ENCODE measurements at regions not wholly inside any gene's neighbourhood (a gene's known extent, or its start where the extent isn't known, plus 50 kb on each side); places are given as distances from the start of the nearest gene placed in this dataset.

DNA sequence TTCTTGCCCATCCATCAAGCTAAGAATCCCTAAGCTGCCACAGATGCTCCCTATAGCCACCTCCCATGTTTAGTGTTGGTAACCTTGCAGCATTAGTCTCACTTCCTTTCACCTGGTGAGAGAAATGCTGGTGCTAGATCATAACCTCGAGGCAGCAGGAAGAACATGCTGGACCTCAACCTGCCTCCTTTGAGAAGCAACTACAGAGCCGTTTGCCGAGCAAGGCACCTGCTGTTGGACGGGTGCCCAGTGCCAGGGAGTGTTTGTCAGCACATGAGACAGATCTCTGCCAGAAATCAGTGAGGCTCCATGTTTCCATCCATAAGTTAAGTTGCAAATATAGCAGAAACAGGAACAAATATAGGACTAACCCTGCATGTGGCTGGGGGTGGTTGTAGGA, 955.7 kb downstream of the TUSC7 start:
- H3K4me3 Mint-ChIP-seq, result no peak overlapping the region
- H3K9me3 Mint-ChIP-seq (ENCODE audit: insufficient read depth), result no peaks in the 10 kb centered on the region
- H3K27ac Mint-ChIP-seq, result no peak overlapping the region
- ChIA-PET POLR2A (no interaction called here), CTCF (no interaction called here)
- H3K36me3 Mint-ChIP-seq (ENCODE audit: low read depth), result no peaks in the 10 kb centered on the region
- ATAC-seq, result no peak
- H3K4me1 Mint-ChIP-seq (ENCODE audit: low read depth), result no peaks in the 10 kb centered on the region
- H3K27me3 Mint-ChIP-seq (ENCODE audit: low read depth), result no peaks in the 10 kb centered on the region
- no peak for DNase-seq

DNA sequence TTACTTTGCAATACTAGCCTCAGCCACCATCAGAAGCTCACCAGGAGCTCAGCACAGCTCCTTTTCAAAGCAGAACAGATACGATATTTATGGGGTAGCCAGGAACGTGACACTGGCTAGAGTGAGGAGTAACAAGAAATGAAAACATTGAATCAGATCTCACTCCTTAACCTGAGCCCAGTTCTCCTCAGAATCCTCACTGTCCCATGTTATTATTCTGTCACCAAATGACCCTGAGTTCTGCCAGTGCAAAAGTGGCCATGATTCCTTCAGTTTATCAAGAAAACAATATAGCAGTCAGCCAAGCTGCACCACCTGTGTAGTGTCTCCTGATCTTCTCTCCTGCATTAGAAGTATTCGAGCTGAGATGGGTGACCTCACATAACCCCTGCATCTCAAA, 956.7 kb downstream of the TUSC7 start:
- CTCF ChIA-PET, result no interaction called here
- H3K27me3 Mint-ChIP-seq (ENCODE audit: low read depth), result no peaks in the 10 kb centered on the region
- no peak overlapping the region for H3K27ac Mint-ChIP-seq
- no peak for DNase-seq
- no peaks in the 10 kb centered on the region for H3K4me1 Mint-ChIP-seq (ENCODE audit: low read depth)
- H3K36me3 Mint-ChIP-seq (ENCODE audit: low read depth), result no peaks in the 10 kb centered on the region
- H3K9me3 Mint-ChIP-seq (ENCODE audit: insufficient read depth), result no peaks in the 10 kb centered on the region
- POLR2A ChIA-PET, result no interaction called here
- no peak for ATAC-seq
- H3K4me3 Mint-ChIP-seq, result no peak overlapping the region

DNA sequence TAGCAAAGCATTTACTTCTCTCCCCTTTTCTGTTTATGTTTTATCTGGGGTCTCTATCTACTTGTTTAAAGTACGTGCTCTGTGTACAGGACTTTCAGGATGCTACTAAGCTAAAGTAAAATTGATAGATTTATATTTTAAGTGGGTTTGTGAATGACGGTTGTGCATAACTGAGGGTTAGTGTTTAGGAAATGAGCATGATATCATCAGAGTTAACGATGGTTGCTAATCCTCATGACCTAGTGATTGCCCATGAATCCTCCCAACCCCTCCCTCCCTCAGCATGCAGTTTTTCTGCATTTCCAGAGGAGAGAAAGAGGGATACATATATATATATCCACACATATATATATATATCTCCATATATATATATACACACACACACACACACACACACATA, 957.2 kb downstream of the TUSC7 start:
- no peak for DNase-seq
- no peaks in the 10 kb centered on the region for H3K36me3 Mint-ChIP-seq (ENCODE audit: low read depth)
- no peaks in the 10 kb centered on the region for H3K9me3 Mint-ChIP-seq (ENCODE audit: insufficient read depth)
- no peaks in the 10 kb centered on the region for H3K4me1 Mint-ChIP-seq (ENCODE audit: low read depth)
- no peak overlapping the region for H3K27ac Mint-ChIP-seq
- ChIA-PET CTCF (no interaction called here), POLR2A (no interaction called here)
- no peaks in the 10 kb centered on the region for H3K27me3 Mint-ChIP-seq (ENCODE audit: low read depth)
- no peak overlapping the region for H3K4me3 Mint-ChIP-seq
- no peak for ATAC-seq

DNA sequence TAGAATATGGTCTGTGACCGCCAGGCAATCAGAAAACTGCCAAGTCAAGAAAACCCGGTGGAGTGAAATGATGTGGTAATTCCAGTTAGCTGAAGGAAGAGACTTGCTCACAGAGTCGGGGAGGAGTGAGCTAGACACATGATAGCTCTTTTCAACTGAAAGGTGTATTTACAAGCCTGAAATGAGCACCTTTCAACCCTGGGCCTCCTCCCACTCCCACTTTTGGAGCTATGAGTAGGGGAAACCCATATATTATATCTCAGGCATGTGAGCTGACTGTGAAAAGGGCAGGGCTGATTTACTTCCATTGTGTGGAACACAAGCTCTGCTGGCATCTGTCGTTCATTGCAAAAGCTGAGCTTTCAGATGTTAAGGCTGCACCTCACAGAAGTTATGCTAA, 960.2 kb downstream of the TUSC7 start:
- no peaks in the 10 kb centered on the region for H3K27me3 Mint-ChIP-seq (ENCODE audit: low read depth)
- ChIA-PET CTCF (interaction anchor here (0.6 kb wide), 1 partner anchor 15 kb away, joined by 3 read pairs; no protein-coding TSS in a partner anchor), POLR2A (no interaction called here)
- no peaks in the 10 kb centered on the region for H3K4me1 Mint-ChIP-seq (ENCODE audit: low read depth)
- H3K27ac Mint-ChIP-seq, result no peak overlapping the region
- no peaks in the 10 kb centered on the region for H3K9me3 Mint-ChIP-seq (ENCODE audit: insufficient read depth)
- H3K36me3 Mint-ChIP-seq (ENCODE audit: low read depth), result no peaks in the 10 kb centered on the region
- DNase-seq, result no peak
- H3K4me3 Mint-ChIP-seq, result no peak overlapping the region
- no peak for ATAC-seq

DNA sequence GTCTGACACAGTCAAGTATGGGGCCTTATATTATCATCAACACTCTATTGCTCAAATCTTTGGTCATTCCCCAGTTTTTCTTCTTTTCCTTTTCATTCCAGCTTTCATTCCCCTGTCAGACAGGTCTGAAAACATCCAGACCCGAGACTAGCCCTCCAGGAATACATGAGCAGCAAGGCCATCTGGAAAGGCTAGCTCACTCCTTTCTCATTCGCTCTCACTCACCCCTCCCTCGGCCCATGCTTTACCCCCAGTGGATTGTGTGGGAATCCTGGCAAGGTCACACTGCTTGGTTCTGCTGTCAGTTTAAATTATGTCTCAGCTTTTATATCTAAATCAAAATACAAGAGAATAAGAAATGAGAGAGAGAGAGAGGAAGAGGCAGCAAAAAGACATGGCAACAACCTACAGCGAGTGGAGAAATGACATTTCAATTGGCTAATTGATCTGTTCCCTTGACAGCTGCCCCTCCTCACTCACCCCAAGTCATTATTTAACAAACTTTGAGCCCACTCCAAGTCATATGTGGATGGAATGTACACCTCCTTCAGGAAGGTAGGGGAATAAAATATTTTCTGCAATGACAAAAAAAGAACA, 962.2 kb downstream of the TUSC7 start:
- Mint-ChIP-seq H3K4me3 (no peak overlapping the region), H3K4me1 (ENCODE audit: low read depth) (no peaks in the 10 kb centered on the region), H3K27me3 (ENCODE audit: low read depth) (no peaks in the 10 kb centered on the region), H3K9me3 (ENCODE audit: insufficient read depth) (no peaks in the 10 kb centered on the region), H3K27ac (no peak overlapping the region), H3K36me3 (ENCODE audit: low read depth) (no peaks in the 10 kb centered on the region)
- DNase-seq (no peak), ATAC-seq (no peak)
- ChIA-PET POLR2A (no interaction called here), CTCF (no interaction called here)

DNA sequence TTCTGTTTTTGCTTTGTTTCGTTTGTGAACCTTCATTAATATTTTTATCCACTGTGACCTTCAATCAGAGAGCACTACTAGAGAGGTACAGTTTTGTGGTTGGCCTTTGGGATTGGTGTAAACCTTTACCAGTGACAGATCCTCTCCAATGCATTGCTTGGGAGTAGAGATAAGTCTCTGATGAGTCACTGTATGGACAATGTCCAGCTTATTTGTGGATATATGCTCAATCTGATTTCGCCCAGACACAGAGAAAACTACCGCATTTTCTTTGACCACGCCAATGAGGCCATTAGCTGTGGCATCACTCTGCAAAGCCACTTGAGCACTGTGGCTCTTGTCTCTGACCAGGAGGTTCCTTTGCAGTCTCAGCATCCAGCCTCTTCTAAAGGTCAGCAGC, 964.7 kb downstream of the TUSC7 start:
- ChIA-PET CTCF (no interaction called here), POLR2A (no interaction called here)
- Mint-ChIP-seq H3K4me1 (ENCODE audit: low read depth) (no peaks in the 10 kb centered on the region), H3K4me3 (no peak overlapping the region), H3K9me3 (ENCODE audit: insufficient read depth) (no peaks in the 10 kb centered on the region), H3K36me3 (ENCODE audit: low read depth) (no peaks in the 10 kb centered on the region), H3K27me3 (ENCODE audit: low read depth) (no peaks in the 10 kb centered on the region), H3K27ac (no peak overlapping the region)
- no peak for ATAC-seq
- no peak for DNase-seq

DNA sequence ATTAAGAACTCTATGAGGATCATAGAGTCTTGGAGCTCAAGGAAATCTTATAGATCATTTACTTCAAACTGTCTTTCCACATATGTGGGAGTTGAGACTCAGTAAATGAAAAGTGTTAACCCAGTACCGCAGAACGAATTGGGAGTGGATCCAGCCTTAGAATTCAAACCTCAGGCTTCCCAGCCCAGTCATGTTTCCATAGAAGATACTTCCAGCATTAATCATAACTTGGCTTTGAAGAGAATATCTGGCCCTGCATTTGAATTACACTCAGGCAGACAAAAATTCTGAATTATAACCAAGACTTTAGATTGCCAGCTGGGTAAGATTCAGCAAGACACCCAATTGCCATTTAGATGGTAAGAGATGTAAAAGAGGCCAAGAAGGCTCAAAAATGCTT, 972.0 kb downstream of the TUSC7 start:
- Mint-ChIP-seq H3K4me1 (ENCODE audit: low read depth) (no peaks in the 10 kb centered on the region), H3K9me3 (ENCODE audit: insufficient read depth) (no peaks in the 10 kb centered on the region), H3K27ac (no peak overlapping the region), H3K36me3 (ENCODE audit: low read depth) (no peaks in the 10 kb centered on the region), H3K27me3 (ENCODE audit: low read depth) (no peaks in the 10 kb centered on the region), H3K4me3 (no peak overlapping the region)
- ATAC-seq, result no peak
- POLR2A ChIA-PET, result no interaction called here
- no peak for DNase-seq
- CTCF ChIA-PET, result no interaction called here

DNA sequence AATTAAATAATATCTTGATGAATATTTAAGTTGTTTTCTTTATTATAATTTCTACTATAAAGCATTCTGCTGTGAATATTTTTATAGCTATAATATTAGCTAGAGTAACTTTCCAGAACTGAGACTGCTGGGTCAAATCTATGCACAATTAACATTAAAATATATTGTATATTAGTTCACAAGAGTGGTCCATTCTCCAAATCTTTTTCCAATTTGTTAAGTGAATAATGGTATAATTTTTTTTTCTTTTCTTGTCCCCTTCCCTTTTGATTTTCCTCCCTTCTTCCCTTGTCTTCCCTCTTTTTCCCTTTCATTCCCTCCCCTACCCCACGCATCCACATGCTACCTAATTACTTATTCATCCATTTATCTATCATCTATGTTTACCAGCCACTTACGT, 977.5 kb downstream of the TUSC7 start:
- DNase-seq (no peak), ATAC-seq (no peak)
- Mint-ChIP-seq H3K36me3 (ENCODE audit: low read depth) (no peaks in the 10 kb centered on the region), H3K9me3 (ENCODE audit: insufficient read depth) (no peaks in the 10 kb centered on the region), H3K4me1 (ENCODE audit: low read depth) (no peaks in the 10 kb centered on the region), H3K27me3 (ENCODE audit: low read depth) (no peaks in the 10 kb centered on the region), H3K4me3 (no peak overlapping the region), H3K27ac (no peak overlapping the region)
- CTCF ChIA-PET, result no interaction called here
- POLR2A ChIA-PET, result no interaction called here

DNA sequence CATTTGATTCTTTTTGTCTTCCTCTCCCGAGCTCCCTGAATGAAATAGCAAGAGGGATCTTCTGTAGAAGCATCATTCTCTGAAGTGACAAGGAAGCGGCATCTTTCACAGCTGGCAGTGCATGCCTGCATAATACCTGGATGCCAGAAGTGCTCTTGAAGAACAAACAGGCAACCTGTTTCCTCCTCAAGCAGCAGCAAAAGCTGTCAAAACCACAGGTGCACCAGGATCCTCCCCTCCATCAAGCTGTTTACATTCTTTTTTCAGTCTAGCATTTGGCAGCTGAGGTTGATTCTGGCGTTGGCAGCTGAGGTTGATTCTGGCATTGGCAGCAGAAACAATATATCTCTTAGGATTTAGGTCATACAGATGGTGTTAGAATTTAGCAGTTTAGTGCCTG, 979.0 kb downstream of the TUSC7 start:
- Mint-ChIP-seq H3K27ac (no peak overlapping the region), H3K9me3 (ENCODE audit: insufficient read depth) (no peaks in the 10 kb centered on the region), H3K4me3 (no peak overlapping the region), H3K4me1 (ENCODE audit: low read depth) (no peaks in the 10 kb centered on the region), H3K36me3 (ENCODE audit: low read depth) (no peaks in the 10 kb centered on the region), H3K27me3 (ENCODE audit: low read depth) (no peaks in the 10 kb centered on the region)
- no peak for ATAC-seq
- DNase-seq, result no peak
- ChIA-PET POLR2A (no interaction called here), CTCF (no interaction called here)

DNA sequence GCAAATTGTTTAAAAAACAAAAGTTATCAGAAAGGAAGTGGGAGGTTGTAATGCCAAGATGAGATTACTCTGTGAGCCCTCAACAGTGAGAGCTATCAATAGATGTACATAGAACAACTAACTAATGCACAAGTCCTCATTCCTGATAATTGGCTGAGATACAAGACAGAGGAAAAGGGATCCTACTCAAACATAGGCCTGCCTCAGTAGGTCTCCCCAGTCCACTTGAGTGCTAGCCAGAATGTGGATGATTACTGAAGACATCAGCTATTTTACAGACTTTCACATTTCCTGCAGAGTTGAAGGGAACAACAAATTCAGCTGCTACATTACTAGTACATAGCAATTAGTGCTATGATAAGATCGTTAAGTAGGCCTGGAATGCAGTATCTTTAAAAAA, 981.9 kb downstream of the TUSC7 start:
- H3K9me3 Mint-ChIP-seq (ENCODE audit: insufficient read depth), result no peaks in the 10 kb centered on the region
- H3K4me3 Mint-ChIP-seq, result no peak overlapping the region
- DNase-seq, result no peak
- no peaks in the 10 kb centered on the region for H3K4me1 Mint-ChIP-seq (ENCODE audit: low read depth)
- ChIA-PET CTCF (no interaction called here), POLR2A (no interaction called here)
- ATAC-seq, result no peak
- H3K27me3 Mint-ChIP-seq (ENCODE audit: low read depth), result no peaks in the 10 kb centered on the region
- H3K27ac Mint-ChIP-seq, result no peak overlapping the region
- H3K36me3 Mint-ChIP-seq (ENCODE audit: low read depth), result no peaks in the 10 kb centered on the region

DNA sequence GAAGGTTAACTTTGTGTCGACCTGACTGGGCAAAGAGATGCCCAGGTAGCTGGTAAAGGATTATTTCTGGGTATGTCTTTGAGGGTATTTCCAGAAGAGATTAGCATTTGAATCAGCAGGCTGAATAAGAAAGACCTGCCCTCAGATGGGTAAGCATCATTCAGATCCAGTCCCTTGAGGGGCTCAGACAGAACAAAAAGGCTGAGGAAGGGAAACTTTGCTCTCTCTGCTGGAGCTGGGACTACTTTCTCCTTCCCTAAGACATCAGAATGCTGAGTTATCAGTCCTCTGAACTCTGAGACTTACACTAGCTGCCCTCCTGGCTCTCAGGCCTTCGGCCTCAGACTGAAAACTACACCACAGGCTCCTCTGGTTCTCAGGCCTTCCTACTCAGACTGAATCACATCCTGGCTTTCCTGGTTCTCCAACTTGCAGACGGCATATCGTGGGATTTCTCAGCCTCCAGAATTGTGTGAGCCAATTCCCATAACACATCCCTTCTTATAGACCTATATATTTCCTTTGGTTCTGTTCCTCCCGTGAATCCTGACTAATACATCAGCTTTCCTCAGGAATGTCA, 982.9 kb downstream of the TUSC7 start:
- Mint-ChIP-seq H3K4me1 (ENCODE audit: low read depth) (no peaks in the 10 kb centered on the region), H3K9me3 (ENCODE audit: insufficient read depth) (no peaks in the 10 kb centered on the region), H3K27ac (no peak overlapping the region), H3K36me3 (ENCODE audit: low read depth) (no peaks in the 10 kb centered on the region), H3K4me3 (no peak overlapping the region), H3K27me3 (ENCODE audit: low read depth) (no peaks in the 10 kb centered on the region)
- DNase-seq, result no peak
- ChIA-PET POLR2A (no interaction called here), CTCF (no interaction called here)
- ATAC-seq, result no peak

DNA sequence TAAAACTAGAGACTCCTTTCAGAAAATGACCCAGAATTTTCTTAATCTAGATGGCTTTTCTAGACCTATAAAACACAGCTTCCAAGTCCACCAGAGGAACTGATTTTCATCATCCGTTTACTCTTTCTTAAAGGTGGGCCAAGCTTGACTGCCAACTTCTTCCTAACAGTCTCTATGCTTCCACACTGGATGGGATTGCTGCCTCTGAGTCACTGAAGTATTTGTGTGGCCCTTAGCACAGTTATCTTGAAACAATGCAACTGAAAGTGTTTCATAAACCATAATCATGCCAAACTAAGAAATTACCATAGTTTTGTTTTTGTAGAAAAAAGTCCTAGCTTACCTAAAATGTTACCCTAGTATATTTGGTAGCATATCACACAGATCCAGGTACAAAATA, 985.7 kb downstream of the TUSC7 start:
- CTCF ChIA-PET, result no interaction called here
- no peak for DNase-seq
- POLR2A ChIA-PET, result interaction anchor here (0.6 kb wide), 1 partner anchor 669 kb away, joined by 3 read pairs; no protein-coding TSS in a partner anchor
- no peaks in the 10 kb centered on the region for H3K4me1 Mint-ChIP-seq (ENCODE audit: low read depth)
- no peaks in the 10 kb centered on the region for H3K27me3 Mint-ChIP-seq (ENCODE audit: low read depth)
- no peak overlapping the region for H3K27ac Mint-ChIP-seq
- H3K36me3 Mint-ChIP-seq (ENCODE audit: low read depth), result no peaks in the 10 kb centered on the region
- no peak overlapping the region for H3K4me3 Mint-ChIP-seq
- no peaks in the 10 kb centered on the region for H3K9me3 Mint-ChIP-seq (ENCODE audit: insufficient read depth)
- no peak for ATAC-seq

All from activated CD8-positive, alpha-beta T cell treated with anti-CD3 and anti-CD28 coated beads, Interleukin-2, amount 10 ng/mL, durations not matched to agents 7 days and 5 days (primary cell).